Glomerular visceral epithelial cell (primary cell): ENCODE measurements at regions not wholly inside any gene's neighbourhood (a gene's known extent, or its start where the extent isn't known, plus 50 kb on each side); places are given as distances from the start of the nearest gene placed in this dataset.
"Not testable (repeated sequence)": the region's sequence is repeated elsewhere in the genome, so short reads cannot be mapped to it uniquely, and the experiment has no call there.

Experiments
- DNase-seq: peaks from one replicate; pipeline ENCODE4 v3.0.0-alpha.2; 2016; ENCODE audit errors: extremely low spot score

- no peak for DNase-seq
These were observed 109.1 kb upstream of the FSCB start for GRCh38 chr14:44616204-44616603.

- no peak for DNase-seq
These were observed 106.1 kb upstream of the FSCB start for GRCh38 chr14:44613061-44613712.

- DNase-seq, result no peak
These were observed 104.9 kb upstream of the FSCB start for GRCh38 chr14:44612002-44612401.

GRCh38 chr14:44609876-44610510 is 102.9 kb upstream of the FSCB start:
- no peak for DNase-seq

GRCh38 chr14:44609201-44609600 is 102.1 kb upstream of the FSCB start:
- no peak for DNase-seq

GRCh38 chr14:44607701-44608100 is 100.6 kb upstream of the FSCB start:
- no peak for DNase-seq

- no peak for DNase-seq
These were observed 99.5 kb upstream of the FSCB start for GRCh38 chr14:44606576-44606975.

GRCh38 chr14:44601266-44601665 is 94.2 kb upstream of the FSCB start:
- DNase-seq, result not testable (repeated sequence)

GRCh38 chr14:44589180-44589579 is 82.1 kb upstream of the FSCB start:
- peak; percentile 17 for DNase-seq

GRCh38 chr14:44586910-44587309 is 79.8 kb upstream of the FSCB start:
- DNase-seq, result no peak

- no peak for DNase-seq
These were observed 69.3 kb upstream of the FSCB start for GRCh38 chr14:44576356-44576755.

- DNase-seq, result no peak
These were observed 60.9 kb upstream of the FSCB start for GRCh38 chr14:44567997-44568396.

- DNase-seq, result no peak
These were observed 58.9 kb upstream of the FSCB start for GRCh38 chr14:44565968-44566367.

- peak; percentile 13 for DNase-seq
These were observed 57.8 kb upstream of the FSCB start for GRCh38 chr14:44564908-44565307.
